GM12878 (cell line): ENCODE measurements at regions not wholly inside any gene's neighbourhood (a gene's known extent, or its start where the extent isn't known, plus 50 kb on each side); places are given as distances from the start of the nearest gene placed in this dataset.
"Not testable (repeated sequence)": the region's sequence is repeated elsewhere in the genome, so short reads cannot be mapped to it uniquely, and the experiment has no call there.

Experiments
- ATAC-seq: fragments of 200-7000 bp; cut with Tn5 transposase; 3 replicates; pipeline ENCODE4 v1.9.1; 2020; ENCODE audit warnings: mild to moderate bottlenecking, moderate library complexity
- BruUV-seq: library from RNA; stranded (reverse); fragments of 400-500 nt; replicated peaks from 2 replicates; lab custom pipeline; 2021; lab: Mats Ljungman, UMichigan
- CTCF ChIA-PET: fragments of 300-600 bp; sonication (Branson Sonifier 250); formaldehyde crosslinking; extraction: SDS; loops from one replicate; lab custom pipeline; 2021; ENCODE audit warnings: inconsistent platforms; lab: Yijun Ruan, JAX
- POLR2A ChIA-PET: fragments of 350-600 bp; formaldehyde crosslinking; extraction: SDS; loops from one replicate; lab custom pipeline; 2021; ENCODE audit warnings: inconsistent platforms; lab: Charles Lee
- RAD21 ChIA-PET: fragments of 300-600 bp; sonication (Branson Sonifier 250); formaldehyde crosslinking; loops from one replicate; lab custom pipeline; 2023; ENCODE audit warnings: antibody characterized with exemption; ENCODE audit not compliant: unreplicated experiment; lab: Charles Lee
- SMC1A ChIA-PET: fragments of 300-600 bp; sonication (Branson Sonifier 250); formaldehyde crosslinking; loops from one replicate; lab custom pipeline; 2023; ENCODE audit not compliant: unreplicated experiment, uncharacterized antibody; lab: Charles Lee
- DNase-seq: peaks from one replicate; pipeline ENCODE4 v3.0.0-alpha.2; 2011; ENCODE audit warnings: low read depth, low spot score
- FAIRE-seq: peaks from 3 replicates; lab custom pipeline; 2011; peaks lifted over from hg19 to GRCh38; lab: Jason Lieb, UNC
- H2AFZ ChIP-seq: 2 replicates; pipeline ENCODE4 v1.6.0; 2011; ENCODE audit warnings: low read depth, low read length, control low read depth; ENCODE audit not compliant: control insufficient read depth
- H3K27ac ChIP-seq: 2 replicates; pipeline ENCODE4 v1.5.1; 2011; ENCODE audit warnings: control low read depth; ENCODE audit not compliant: control insufficient read depth, insufficient read depth
- H3K27me3 ChIP-seq, 2 experiments: replicated peaks in 1 of 2; 2 replicates each; pipeline versions ENCODE4 v1.6.0 to v1.6.1; 2011; ENCODE audit warnings: low read length in 1 of 2; ENCODE audit not compliant: control insufficient read depth in 2 of 2, insufficient read depth in 2 of 2
- H3K36me3 ChIP-seq, 2 experiments: 2 replicates each; pipeline ENCODE4 v1.5.1; 2011; ENCODE audit warnings: low read length in 1 of 2; ENCODE audit not compliant: control insufficient read depth in 2 of 2, insufficient read depth in 2 of 2
- H3K4me1 ChIP-seq: 2 replicates; pipeline ENCODE4 v1.6.1; 2011; ENCODE audit warnings: mild to moderate bottlenecking, low read length, moderate library complexity, mixed read lengths; ENCODE audit not compliant: control insufficient read depth, insufficient read depth
- H3K4me2 ChIP-seq: 2 replicates; pipeline ENCODE4 v1.6.0; 2011; ENCODE audit warnings: control low read depth; ENCODE audit not compliant: control insufficient read depth, insufficient read depth
- H3K4me3 ChIP-seq: fragments of 200-600 bp; sonication (generic); 2 replicates; pipeline ENCODE4 v1.5.1; 2016
- H3K79me2 ChIP-seq: 2 replicates; pipeline ENCODE4 v1.6.0; 2011; ENCODE audit warnings: low read length; ENCODE audit not compliant: control insufficient read depth, insufficient read depth
- H3K9ac ChIP-seq: 2 replicates; pipeline ENCODE4 v1.8.0; 2011; ENCODE audit warnings: low read length, control low read depth, mixed read lengths; ENCODE audit not compliant: control insufficient read depth, insufficient read depth
- H3K9me3 ChIP-seq: replicated peaks from 3 replicates; pipeline ENCODE4 v1.5.1; 2011; ENCODE audit warnings: mild to moderate bottlenecking, low read length; ENCODE audit not compliant: control insufficient read depth, insufficient read depth
- H4K20me1 ChIP-seq: 2 replicates; pipeline ENCODE4 v1.6.0; 2011; ENCODE audit not compliant: control insufficient read depth, insufficient read depth
- ZNF274 ChIP-seq: IDR thresholded peaks from one replicate; pipeline ENCODE4 v1.8.0; 2011; ENCODE audit not compliant: insufficient read length, insufficient read depth
- WGBS: methylation state at CpG from one replicate; pipeline ENCODE4 v1.1.6; 2016; ENCODE audit warnings: low lambda C conversion rate; ENCODE audit not compliant: insufficient replicate concordance, insufficient coverage; ENCODE audit errors: missing lambda C conversion rate; 5-methylcytosine and 5-hydroxymethylcytosine counted together
- in situ Hi-C: fragments of 300-500 bp; cut with MboI; formaldehyde crosslinking; loops from 9 replicates; pipeline ENCODE4 v1.14.3; 2018; ENCODE audit warnings: mixed read lengths
- intact Hi-C: fragments of 100-400 bp; cut with micrococcal nuclease; formaldehyde crosslinking; loops from one replicate; pipeline ENCODE4 v1.14.2; 2022; ENCODE audit not compliant: unreplicated experiment

- H3K27ac ChIP-seq, H4K20me1 ChIP-seq, H2AFZ ChIP-seq, in situ Hi-C loops, H3K4me1 ChIP-seq, ATAC-seq, H3K36me3 ChIP-seq, intact Hi-C loops, H3K79me2 ChIP-seq, DNase-seq, POLR2A ChIA-PET, H3K4me2 ChIP-seq, H3K9ac ChIP-seq, H3K9me3 ChIP-seq, BruUV-seq, H3K4me3 ChIP-seq, SMC1A ChIA-PET, RAD21 ChIA-PET, FAIRE-seq, H3K27me3 ChIP-seq: not testable (repeated sequence)
- CTCF ChIA-PET, result interaction anchor here (1.1 to 1.5 kb wide), 3 partner anchors 501 to 642 kb away, joined by 3 to 5 read pairs (median 3); no protein-coding TSS in a partner anchor
- no CpG with 5 or more reads among the region's 6 CpGs for WGBS
Observed at GRCh38 chr14:105776112-105776511, 249.7 kb downstream of the TMEM121 start.

GRCh38 chr14:105776924-105777323 lies 250.5 kb downstream of the TMEM121 start:
- ATAC-seq (no peak), DNase-seq (no peak), FAIRE-seq (no peak)
- ChIA-PET SMC1A (no interaction called here), CTCF (no interaction called here), POLR2A (no interaction called here), RAD21 (no interaction called here)
- Histone ChIP-seq H3K9ac (no peak overlapping the region), H4K20me1 (no peaks in the 10 kb centered on the region), H3K36me3 (no peaks in the 10 kb centered on the region), H3K9me3 (no peaks in the 10 kb centered on the region; the same call in 1 of the 3 replicates), H3K27me3 (no peaks in the 10 kb centered on the region), H3K79me2 (no peaks in the 10 kb centered on the region), H3K4me3 (no peak overlapping the region), H3K27ac (no peak overlapping the region), H3K4me2 (no peak overlapping the region), H3K4me1 (no peaks in the 10 kb centered on the region), H2AFZ (no peak overlapping the region)
- intact Hi-C loops (no loop called here), in situ Hi-C loops (no loop called here)
- no CpG with 5 or more reads among the region's 13 CpGs for WGBS
- no TSS peak for BruUV-seq
- TF ChIP-seq ZNF274, result no peak
